ENCODE measurements at regions not wholly inside any gene's neighbourhood (a gene's known extent, or its start where the extent isn't known, plus 50 kb on each side); places are given as distances from the start of the nearest gene placed in this dataset.

DNA sequence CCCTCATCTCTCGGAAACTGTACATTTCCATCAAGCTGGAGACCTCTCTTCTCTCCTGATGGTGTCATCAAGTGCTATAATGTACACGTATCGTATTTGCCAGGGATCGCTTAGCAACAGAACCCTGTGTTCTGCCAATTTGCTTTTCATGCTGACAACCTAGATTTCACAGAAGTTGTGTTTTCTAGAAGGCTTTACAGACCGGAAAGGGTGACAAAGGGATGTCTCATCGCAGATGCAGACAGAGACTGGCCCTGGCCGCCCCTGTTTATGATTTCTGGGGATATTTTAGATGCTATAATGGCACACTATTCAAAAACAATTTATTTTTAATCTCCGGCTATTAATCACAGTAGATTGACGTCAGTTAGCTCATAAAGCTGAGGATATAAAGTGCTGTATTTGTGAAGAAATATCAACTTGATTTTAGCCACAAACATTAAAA is 291.4 kb downstream of the IRS2 start:
- DNase-seq = no peak
- H3K36me3 ChIP-seq (ENCODE audit: low read depth, missing control alignments) = no peaks in the 10 kb centered on the region
- H3K4me3 ChIP-seq = no peak overlapping the region
- intact Hi-C loops (cut with DNase I; ENCODE audit: low total_unique reads) = no loop called here
- H3K27ac ChIP-seq = no peak overlapping the region
- H3K27me3 ChIP-seq = no peaks in the 10 kb centered on the region
- WGBS, 2 donors = 73 to 82% methylated on average over 9 of the region's 9 CpGs
- no peaks in the 10 kb centered on the region for H3K4me1 ChIP-seq
- TF ChIP-seq POLR2A (IDR thresholded peaks at IDR 0.05) (no peak), CTCF (IDR thresholded peaks at IDR 0.05) (no peak)
- H3K9me3 ChIP-seq = no peaks in the 10 kb centered on the region

DNA sequence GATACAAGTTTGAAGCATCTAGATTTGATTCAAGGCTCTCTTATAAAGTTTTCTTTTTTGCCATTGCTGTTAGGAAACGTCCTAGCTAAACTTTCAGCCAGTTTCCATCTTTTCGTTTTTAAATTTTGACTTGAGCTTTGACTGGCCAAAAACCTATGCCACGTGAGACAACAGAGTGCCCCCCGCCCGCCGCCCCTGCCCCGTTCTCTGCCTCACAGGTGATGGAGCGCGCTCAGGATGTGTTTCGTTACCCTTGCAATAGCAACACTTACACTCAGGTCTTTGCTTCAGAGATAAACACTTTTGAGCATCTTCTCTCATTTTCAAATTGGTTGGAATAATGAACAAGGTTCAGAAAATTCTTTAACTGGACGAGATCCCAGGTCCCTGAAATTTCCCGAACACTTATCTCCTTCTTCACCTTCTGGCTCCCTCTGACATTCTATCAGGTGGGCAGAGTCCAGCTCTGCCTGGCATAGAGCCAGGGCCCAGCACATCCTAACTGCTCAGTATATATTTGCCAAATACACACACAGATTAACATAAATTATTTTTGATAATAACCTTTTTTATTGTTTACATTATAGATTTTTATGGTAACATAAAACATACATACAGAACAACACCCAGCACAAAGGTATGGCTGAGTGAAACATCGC is 301.1 kb downstream of the IRS2 start:
- Histone ChIP-seq H3K9me3 (no peaks in the 10 kb centered on the region), H3K27me3 (no peaks in the 10 kb centered on the region), H3K4me1 (no peaks in the 10 kb centered on the region), H3K27ac (no peak overlapping the region), H3K36me3 (ENCODE audit: low read depth, missing control alignments) (no peaks in the 10 kb centered on the region), H3K4me3 (no peak overlapping the region)
- no peak for DNase-seq
- intact Hi-C loops (cut with DNase I; ENCODE audit: low total_unique reads) = no loop called here
- WGBS, 2 donors = 81 to 84% methylated on average over 13 of the region's 13 CpGs
- TF ChIP-seq CTCF (IDR thresholded peaks at IDR 0.05) = no peak
- TF ChIP-seq POLR2A (IDR thresholded peaks at IDR 0.05) = no peak

DNA sequence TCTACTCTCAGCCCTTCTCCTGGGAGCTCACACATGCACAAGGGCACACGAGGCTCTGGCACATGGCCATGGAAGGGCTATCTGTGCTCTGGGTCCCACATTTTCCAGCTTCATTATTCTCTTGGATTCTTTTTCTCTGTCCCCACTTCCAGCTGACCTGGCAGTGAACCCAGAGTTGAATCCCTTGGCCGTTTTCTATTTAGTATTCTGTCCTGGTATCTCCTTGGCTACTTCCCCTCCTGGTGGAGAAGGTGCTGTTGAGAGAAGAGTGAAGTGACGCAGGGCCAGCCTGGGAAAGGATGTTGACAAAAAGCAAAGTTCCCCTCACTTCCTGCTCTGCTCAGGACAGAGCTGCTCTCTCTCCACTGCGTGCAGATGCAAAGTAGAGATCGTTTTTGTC is 303.1 kb downstream of the IRS2 start:
- intact Hi-C loops (cut with DNase I; ENCODE audit: low total_unique reads) = no loop called here
- H3K36me3 ChIP-seq (ENCODE audit: low read depth, missing control alignments) = no peaks in the 10 kb centered on the region
- no peak overlapping the region for H3K27ac ChIP-seq
- WGBS, 2 donors = 58 to 59% methylated on average over 5 of the region's 5 CpGs
- H3K4me1 ChIP-seq = peaks cover 4% of the 10 kb centered on the region
- no peak overlapping the region for H3K4me3 ChIP-seq
- TF ChIP-seq CTCF (IDR thresholded peaks at IDR 0.05) (no peak), POLR2A (IDR thresholded peaks at IDR 0.05) (no peak)
- no peaks in the 10 kb centered on the region for H3K9me3 ChIP-seq
- no peak for DNase-seq
- no peaks in the 10 kb centered on the region for H3K27me3 ChIP-seq

DNA sequence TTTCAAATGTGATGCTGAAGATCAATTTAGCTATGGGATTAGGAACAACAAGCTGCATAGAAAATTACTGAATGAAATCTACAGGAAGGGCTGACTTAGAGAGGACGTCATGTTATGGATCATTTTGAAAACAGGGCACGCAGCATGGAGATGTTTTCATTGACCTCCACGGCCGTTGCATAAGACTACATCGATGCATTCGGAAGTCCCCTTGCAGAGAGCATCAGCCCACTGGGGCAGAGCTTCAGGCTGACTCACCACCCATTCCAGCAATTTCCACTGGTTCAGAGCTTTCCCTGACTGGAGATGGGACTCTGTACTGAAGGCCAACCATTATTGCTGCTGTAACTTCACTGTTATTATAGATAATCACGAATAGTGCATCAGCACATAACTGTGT is 305.3 kb downstream of the IRS2 start:
- H3K27ac ChIP-seq = no peak overlapping the region
- DNase-seq = no peak
- no peak for TF ChIP-seq CTCF (IDR thresholded peaks at IDR 0.05)
- TF ChIP-seq POLR2A (IDR thresholded peaks at IDR 0.05) = no peak
- H3K27me3 ChIP-seq = no peaks in the 10 kb centered on the region
- intact Hi-C loops (cut with DNase I; ENCODE audit: low total_unique reads) = no loop called here
- H3K36me3 ChIP-seq (ENCODE audit: low read depth, missing control alignments) = no peaks in the 10 kb centered on the region
- H3K4me1 ChIP-seq = peaks cover 4% of the 10 kb centered on the region
- WGBS, 2 donors = 84 to 93% methylated on average over 7 of the region's 7 CpGs
- no peak overlapping the region for H3K4me3 ChIP-seq
- H3K9me3 ChIP-seq = no peaks in the 10 kb centered on the region
